ENCODE measurements at regions not wholly inside any gene's neighbourhood (a gene's known extent, or its start where the extent isn't known, plus 50 kb on each side); places are given as distances from the start of the nearest gene placed in this dataset.

GRCh38 chr7:80060218-80060806 lies 74.3 kb upstream of the GNAI1 start:
- CTCF ChIA-PET, result interaction anchor here (0.6 to 3.2 kb wide), 58 partner anchors 10 to 1409 kb away, joined by 3 to 116 read pairs (median 4); partner anchors contain the start of gene GNAI1
- intact Hi-C loops (cut with micrococcal nuclease), result loop anchor here (1.0 to 2.0 kb wide), 5 partner anchors 74 to 599 kb away; partner anchors contain the start of gene GNAI1

More at GRCh38 chr7:80060218-80060806, 74.3 kb upstream of the GNAI1 start:
- no peak overlapping the region for H3K4me2 ChIP-seq (ENCODE audit: insufficient read depth, low read length)
- H3K4me3 ChIP-seq (replicated peaks in 1 of 3; ENCODE audit: insufficient read depth in 1 of 3, low read depth in 1 of 3, low read length in 3 of 3), result no peak overlapping the region
- no TSS peak for BruUV-seq (replicated peaks)
- dilution Hi-C loops (cut with MboI; ENCODE audit: extremely low pct_ligation_motif_present, low sequenced_read_pairs), result no loop called here
- no peaks in the 10 kb centered on the region for H4K20me1 ChIP-seq (replicated peaks; ENCODE audit: control insufficient read depth, extremely low read depth, insufficient read depth, low read length)
- no peaks in the 10 kb centered on the region for H3K9me1 ChIP-seq (replicated peaks; ENCODE audit: control insufficient read depth, extremely low read depth, insufficient read depth, low read length)
- H3K79me2 ChIP-seq (ENCODE audit: control insufficient read depth, insufficient read depth, low read length), result no peaks in the 10 kb centered on the region
- no peak overlapping the region for H2AFZ ChIP-seq (ENCODE audit: low read depth, low read length)
- POLR2A ChIA-PET, result no interaction called here
- no peak overlapping the region for H3K27ac ChIP-seq (ENCODE audit: insufficient read depth, low read depth, low read length)
- no peaks in the 10 kb centered on the region for H3K9me3 ChIP-seq (replicated peaks; ENCODE audit: control insufficient read depth, insufficient read depth, low read length)
- no peak overlapping the region for H3K9ac ChIP-seq (replicated peaks; ENCODE audit: extremely low read depth, insufficient read depth, low read length)
- peak; percentile 46 for FAIRE-seq
- H3K4me1 ChIP-seq (ENCODE audit: control insufficient read depth, extremely low read depth, insufficient read depth, low read length), result no peaks in the 10 kb centered on the region
- DNase-seq (ENCODE audit: low read depth, low spot score), result peak; percentile 81
- H3K27me3 ChIP-seq (ENCODE audit: control insufficient read depth in 2 of 2, insufficient read depth in 2 of 2, low read length in 2 of 2), result no peaks in the 10 kb centered on the region
- no peaks in the 10 kb centered on the region for H3K36me3 ChIP-seq (ENCODE audit: control insufficient read depth in 2 of 2, extremely low read depth in 1 of 2, insufficient read depth in 2 of 2, low read length in 2 of 2)
- peak; percentile 10 to 15 for TF ChIP-seq CTCF (IDR thresholded peaks at IDR 0.05; ENCODE audit: extremely low read depth in 1 of 2, insufficient read depth in 1 of 2, low read depth in 1 of 2, low read length in 2 of 2)
- no peak for TF ChIP-seq JUN (IDR thresholded peaks at IDR 0.05; ENCODE audit: borderline replicate concordance, insufficient read depth, insufficient read length, low read depth)

Measured in endothelial cell of umbilical vein (primary cell).